Dedifferentiated amniotic fluid mesenchymal stem cell (primary cell): ENCODE measurements at regions not wholly inside any gene's neighbourhood (a gene's known extent, or its start where the extent isn't known, plus 50 kb on each side); places are given as distances from the start of the nearest gene placed in this dataset.
"Not testable (repeated sequence)": the region's sequence is repeated elsewhere in the genome, so short reads cannot be mapped to it uniquely, and the experiment has no call there.

Experiments used
- DNase-seq: peaks from one replicate; pipeline ENCODE4 v3.0.0-alpha.2; 2016; ENCODE audit errors: extremely low spot score

GRCh38 chr18:68429841-68430240, 285.1 kb downstream of the TMX3 start:
- no peak for DNase-seq

GRCh38 chr18:68429111-68429510, 285.8 kb downstream of the TMX3 start:
- no peak for DNase-seq

- no peak for DNase-seq
These were observed 286.2 kb downstream of the TMX3 start for GRCh38 chr18:68428661-68429060.

GRCh38 chr18:68427951-68428401, 286.9 kb downstream of the TMX3 start:
- DNase-seq = peak; percentile 42

- DNase-seq = no peak
These were observed 288.1 kb downstream of the TMX3 start for GRCh38 chr18:68426731-68427315.

- DNase-seq = peak; percentile 26
These were observed 296.0 kb downstream of the TMX3 start for GRCh38 chr18:68418881-68419280.

GRCh38 chr18:68418226-68418868, 296.6 kb downstream of the TMX3 start:
- DNase-seq = no peak

GRCh38 chr18:68417826-68418225, 297.1 kb downstream of the TMX3 start:
- peak; percentile 67 for DNase-seq

GRCh38 chr18:68417166-68417799, 297.6 kb downstream of the TMX3 start:
- no peak for DNase-seq

GRCh38 chr18:68414407-68414806, 300.5 kb downstream of the TMX3 start:
- no peak for DNase-seq

- no peak for DNase-seq
These were observed 305.3 kb downstream of the TMX3 start for GRCh38 chr18:68409576-68409975.

GRCh38 chr18:68406761-68407160, 308.1 kb downstream of the TMX3 start:
- no peak for DNase-seq

- DNase-seq = no peak
These were observed 312.1 kb downstream of the TMX3 start for GRCh38 chr18:68402784-68403183.

- no peak for DNase-seq
These were observed 314.0 kb downstream of the TMX3 start for GRCh38 chr18:68400889-68401288.

GRCh38 chr18:68399721-68400120, 315.2 kb downstream of the TMX3 start:
- no peak for DNase-seq

- no peak for DNase-seq
These were observed 317.5 kb downstream of the TMX3 start for GRCh38 chr18:68397241-68398035.

GRCh38 chr18:68394705-68395104, 320.2 kb downstream of the TMX3 start:
- no peak for DNase-seq

GRCh38 chr18:68391801-68392200, 323.1 kb downstream of the TMX3 start:
- no peak for DNase-seq

GRCh38 chr18:68387246-68387645, 327.7 kb downstream of the TMX3 start:
- DNase-seq = no peak

GRCh38 chr18:68383979-68384378, 330.9 kb downstream of the TMX3 start:
- not testable (repeated sequence) for DNase-seq

- peak; percentile 30 for DNase-seq
These were observed 338.0 kb downstream of the TMX3 start for GRCh38 chr18:68376926-68377325.

- DNase-seq = no peak
These were observed 352.0 kb downstream of the TMX3 start for GRCh38 chr18:68362907-68363306.
